GM12865 (cell line): ENCODE measurements at regions not wholly inside any gene's neighbourhood (a gene's known extent, or its start where the extent isn't known, plus 50 kb on each side); places are given as distances from the start of the nearest gene placed in this dataset.

Experiments used
- DNase-seq: peaks from one replicate; pipeline ENCODE4 v3.0.0; 2010; ENCODE audit warnings: low read depth
- H3K4me3 ChIP-seq: 2 replicates; pipeline ENCODE4 v1.5.1; 2011; ENCODE audit warnings: mild to moderate bottlenecking, low read depth, low read length, control low read depth
- CTCF ChIP-seq: IDR thresholded peaks from 2 replicates; pipeline ENCODE4 v1.5.1; 2011; ENCODE audit warnings: low read length, control low read depth, low read depth, inconsistent platforms; ENCODE audit not compliant: insufficient read depth; ENCODE audit errors: missing control alignments

GRCh38 chr7:24510759-24511158 is 62.5 kb upstream of the PALS2 start:
- TF ChIP-seq CTCF: no peak
- DNase-seq: no peak
- H3K4me3 ChIP-seq: no peak overlapping the region

GRCh38 chr7:24517166-24517565 is 56.1 kb upstream of the PALS2 start:
- H3K4me3 ChIP-seq: no peak overlapping the region
- no peak for DNase-seq
- TF ChIP-seq CTCF: no peak

GRCh38 chr7:24521917-24522623 is 51.2 kb upstream of the PALS2 start:
- H3K4me3 ChIP-seq: no peak overlapping the region
- no peak for TF ChIP-seq CTCF
- no peak for DNase-seq
